ENCODE measurements at regions not wholly inside any gene's neighbourhood (a gene's known extent, or its start where the extent isn't known, plus 50 kb on each side); places are given as distances from the start of the nearest gene placed in this dataset.

- TF ChIP-seq POLR2A (IDR thresholded peaks at IDR 0.05): no peak
- TF ChIP-seq POLR2AphosphoS5 (IDR thresholded peaks at IDR 0.05): no peak
- no peak for TF ChIP-seq CTCF (IDR thresholded peaks at IDR 0.05)
- TF ChIP-seq EP300 (IDR thresholded peaks at IDR 0.05): no peak
Observed at GRCh38 chr20:11795071-11795615, 122.5 kb upstream of the BTBD3 start.
